IPS DF 4.7 (cell line): ENCODE measurements at regions not wholly inside any gene's neighbourhood (a gene's known extent, or its start where the extent isn't known, plus 50 kb on each side); places are given as distances from the start of the nearest gene placed in this dataset.
"Not testable (repeated sequence)": the region's sequence is repeated elsewhere in the genome, so short reads cannot be mapped to it uniquely, and the experiment has no call there.

Source experiments
- DNase-seq: peaks from one replicate; pipeline ENCODE4 v3.0.0-alpha.2; 2013; ENCODE audit warnings: low spot score; ENCODE audit errors: extremely low read depth

DNA sequence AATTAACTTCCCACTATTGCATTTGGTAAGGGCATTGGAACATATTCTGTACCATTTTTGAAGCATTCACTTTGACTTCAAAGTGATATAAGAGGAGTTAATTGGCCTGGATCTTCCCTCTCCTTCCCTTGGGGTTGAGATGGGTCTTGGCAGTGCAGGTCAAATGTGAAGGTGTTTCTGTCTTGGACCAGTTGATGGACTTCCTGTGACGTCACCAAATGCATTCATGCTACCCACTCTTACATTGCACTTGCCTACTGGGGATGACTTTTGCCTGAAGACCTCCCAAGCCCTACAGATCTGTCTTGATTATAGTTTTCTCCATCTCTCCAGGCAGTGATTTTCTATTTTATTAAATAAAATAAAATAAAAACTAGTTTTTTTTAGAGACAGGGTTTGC lies 221.5 kb downstream of the BUB3 start:
- no peak for DNase-seq

DNA sequence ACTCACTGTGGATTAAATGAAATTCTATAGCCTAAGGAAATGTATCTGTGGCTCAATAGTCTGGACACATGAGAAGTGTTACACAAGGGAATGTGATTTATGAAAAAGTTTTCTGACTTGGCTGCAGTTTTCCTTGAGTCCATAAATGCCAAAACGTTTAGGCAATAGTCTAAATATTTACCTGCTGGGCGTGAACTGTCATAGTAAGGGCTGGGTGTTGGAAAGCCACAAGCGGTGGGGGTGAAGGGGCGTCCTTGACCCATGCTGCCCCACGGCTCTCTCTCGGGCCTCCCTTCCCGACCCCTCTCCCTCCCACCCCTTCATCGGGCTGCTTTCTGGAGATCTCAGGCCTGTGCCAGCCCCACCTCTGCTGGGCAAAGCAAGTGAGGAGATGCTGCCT lies 223.7 kb downstream of the BUB3 start:
- DNase-seq: no peak

DNA sequence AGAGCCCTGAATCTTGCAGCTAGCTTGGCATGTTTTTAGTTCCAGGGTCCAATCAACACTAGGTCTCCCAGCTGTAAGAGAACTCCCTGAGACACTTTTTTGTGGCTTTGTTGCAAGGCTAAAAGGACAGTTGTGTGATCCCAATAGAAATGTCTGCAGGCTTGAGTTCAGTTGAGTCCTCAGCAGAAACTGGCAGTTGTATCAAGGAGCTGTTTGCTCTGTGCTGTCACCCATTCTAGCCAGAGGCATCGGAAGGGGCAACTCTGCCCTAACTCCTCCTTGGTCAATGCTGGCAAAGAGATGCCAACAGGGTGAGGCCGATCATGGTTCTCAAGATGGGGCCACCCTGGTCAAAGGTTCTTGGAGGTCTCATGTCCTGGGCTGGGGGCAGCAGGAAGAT lies 224.1 kb downstream of the BUB3 start:
- no peak for DNase-seq

DNA sequence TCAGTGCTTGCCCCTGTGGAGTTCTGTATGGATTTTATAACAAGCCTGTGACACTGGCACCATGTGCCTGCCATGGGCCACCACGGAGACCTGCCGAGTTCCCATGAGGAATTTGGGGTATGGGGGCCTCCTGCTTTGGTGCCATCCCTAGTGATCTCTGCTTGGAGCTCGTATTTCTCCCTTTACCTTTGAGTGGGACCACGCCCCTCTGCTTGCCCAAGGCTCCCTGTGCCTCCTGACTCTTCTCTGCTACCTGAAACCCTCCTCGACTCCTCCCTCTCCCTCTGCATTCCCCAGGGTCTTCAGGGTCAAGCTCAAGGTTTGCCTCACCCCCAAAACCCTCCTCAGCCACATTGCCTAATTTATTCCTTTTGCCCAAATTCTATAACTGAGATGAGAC lies 225.0 kb downstream of the BUB3 start:
- no peak for DNase-seq

DNA sequence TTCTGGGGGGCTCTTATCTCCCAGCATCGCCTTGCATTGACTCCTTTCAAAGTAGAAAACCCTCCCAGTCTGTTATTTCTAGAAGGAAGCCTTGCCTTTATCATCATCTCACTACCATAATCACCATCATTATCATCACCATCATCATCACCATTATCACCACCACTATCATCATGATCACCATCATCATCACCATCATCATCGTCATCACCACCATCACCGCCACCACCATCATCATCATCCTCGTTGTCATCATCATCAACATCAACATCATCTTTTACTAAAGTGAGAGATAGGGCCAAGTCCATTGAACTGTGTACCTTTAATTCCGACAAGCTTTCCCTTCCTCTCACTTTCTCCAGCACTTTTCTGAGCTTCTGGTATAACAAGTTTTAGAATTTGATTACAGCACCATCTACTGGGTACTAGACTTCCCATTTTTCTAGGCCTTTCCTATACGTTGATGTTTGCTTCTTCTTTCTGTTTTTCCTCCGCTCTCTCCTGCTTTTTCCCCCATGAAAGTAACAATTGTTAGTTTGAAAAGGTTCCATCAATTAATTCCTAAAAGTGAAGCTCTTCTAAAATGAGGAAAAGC lies 226.4 kb downstream of the BUB3 start:
- DNase-seq: no peak

DNA sequence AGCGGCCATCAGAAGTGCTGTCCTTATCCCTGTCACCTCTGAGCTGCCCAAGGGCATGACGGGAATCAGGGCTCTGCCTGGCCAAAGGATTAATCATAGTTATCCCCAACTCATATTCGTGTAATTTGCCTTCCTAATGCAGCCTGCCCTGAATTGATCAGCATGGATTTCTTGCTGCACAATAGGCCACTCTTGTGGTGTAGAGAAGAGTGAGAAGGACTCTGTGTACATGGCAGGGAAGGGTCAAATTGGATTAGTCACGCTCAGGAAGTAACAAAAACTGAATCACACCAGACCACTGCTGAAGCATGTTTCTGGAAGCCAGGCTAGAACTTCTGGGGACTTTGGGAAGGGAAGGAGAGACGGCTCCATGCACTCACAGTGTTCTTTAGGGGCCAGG lies 227.0 kb downstream of the BUB3 start:
- DNase-seq: no peak

DNA sequence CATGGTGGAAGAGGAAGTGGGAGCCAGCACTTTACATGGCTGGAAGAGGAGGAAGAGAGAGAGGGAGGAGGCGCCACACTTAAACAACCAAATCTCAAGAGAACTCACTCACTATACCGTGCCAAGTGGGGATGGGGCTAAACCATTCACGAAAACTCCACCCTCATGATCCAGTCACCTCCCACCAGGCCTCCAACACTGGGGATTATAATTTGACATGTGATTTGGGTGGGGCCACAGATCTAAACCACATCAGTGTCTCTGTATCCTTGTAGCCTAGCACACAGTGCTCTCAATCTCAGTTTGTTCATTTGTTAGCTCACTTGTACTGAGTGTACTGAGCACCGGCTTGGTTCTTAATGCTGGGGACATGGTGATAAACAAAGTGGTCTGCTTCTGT lies 228.3 kb downstream of the BUB3 start:
- DNase-seq: no peak

DNA sequence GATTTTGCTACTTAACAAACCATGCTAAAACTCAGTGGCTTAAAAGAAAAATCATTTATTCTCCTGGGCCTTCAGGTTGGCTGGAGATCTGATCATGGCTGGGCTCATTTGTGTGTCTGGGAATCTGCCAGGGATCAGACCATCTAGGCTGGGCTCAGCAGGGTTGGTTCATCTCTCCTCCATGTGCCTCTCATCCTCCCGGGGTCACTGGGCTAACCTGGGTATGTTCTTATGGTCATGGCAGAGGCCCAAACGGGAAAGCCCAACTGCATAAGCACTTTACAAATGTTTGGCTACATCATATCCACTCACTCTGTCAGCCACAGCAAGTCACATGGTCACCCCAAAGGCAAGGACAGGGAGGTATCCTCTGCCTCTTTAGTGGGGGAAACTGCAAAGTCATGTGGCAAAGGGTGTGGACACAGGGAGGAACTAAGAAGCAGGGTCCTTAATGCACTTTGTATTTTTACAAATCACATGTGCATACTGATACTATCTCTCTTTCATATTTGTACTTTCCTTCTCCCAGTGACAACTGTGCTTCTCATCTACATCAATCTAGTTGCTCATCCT lies 231.4 kb downstream of the BUB3 start:
- DNase-seq: no peak

DNA sequence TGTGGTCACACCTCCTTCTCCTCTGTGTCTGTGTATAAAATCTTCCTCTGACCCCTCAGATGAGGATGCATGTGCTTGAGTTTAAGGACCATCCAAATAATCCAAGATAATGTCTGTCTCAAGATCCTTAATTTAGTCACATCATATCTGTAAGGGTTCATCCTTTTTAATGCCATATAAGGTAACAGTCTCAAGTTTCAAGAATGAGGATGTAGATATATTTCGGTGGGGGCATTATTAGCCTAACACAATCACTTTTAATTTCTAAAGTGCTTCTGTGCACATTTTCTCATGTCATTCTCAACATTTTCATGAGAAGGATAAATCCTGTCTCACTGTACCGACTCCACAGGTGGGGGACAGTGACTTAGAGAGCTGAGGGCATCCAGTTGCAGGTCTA lies 235.3 kb downstream of the BUB3 start:
- no peak for DNase-seq

DNA sequence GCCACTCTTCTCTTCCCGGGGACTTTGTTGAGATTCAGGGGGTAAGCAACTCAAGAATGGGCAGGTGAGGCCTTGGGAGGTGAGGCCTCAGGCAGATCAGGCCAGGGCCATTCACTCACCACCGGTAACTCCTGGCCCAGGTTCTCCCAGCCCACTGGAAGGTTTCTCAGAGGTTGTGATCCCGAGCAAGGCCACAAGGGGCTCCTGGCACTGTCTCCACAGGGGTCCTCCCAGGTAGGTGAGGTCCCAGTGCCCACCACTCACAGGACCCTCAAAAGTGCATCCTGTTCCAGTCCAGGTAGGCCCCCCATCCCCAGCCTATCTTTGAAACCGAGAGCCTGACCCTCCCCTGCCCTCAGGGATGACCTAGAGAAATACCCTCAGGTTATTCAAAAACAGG lies 236.1 kb downstream of the BUB3 start:
- no peak for DNase-seq

DNA sequence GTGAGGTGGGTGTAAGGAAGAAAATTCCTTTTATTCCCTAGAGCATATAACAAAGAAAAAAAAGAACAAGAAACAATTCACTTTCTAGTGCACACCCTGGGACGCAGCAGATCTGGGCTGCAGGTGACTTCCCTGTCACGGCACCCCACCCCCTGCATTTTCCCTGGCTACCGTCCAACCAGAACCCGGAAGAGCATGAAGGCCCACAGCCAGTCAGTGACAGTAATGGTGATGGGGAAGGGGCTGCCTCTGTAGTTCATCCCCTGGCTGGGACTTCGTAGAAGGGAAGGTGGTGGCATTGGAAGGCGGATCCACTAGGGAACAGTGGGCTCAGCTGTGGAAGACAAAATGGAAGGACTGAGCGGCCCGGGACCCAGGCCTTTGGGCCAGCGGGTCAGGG lies 236.7 kb downstream of the BUB3 start:
- no peak for DNase-seq

DNA sequence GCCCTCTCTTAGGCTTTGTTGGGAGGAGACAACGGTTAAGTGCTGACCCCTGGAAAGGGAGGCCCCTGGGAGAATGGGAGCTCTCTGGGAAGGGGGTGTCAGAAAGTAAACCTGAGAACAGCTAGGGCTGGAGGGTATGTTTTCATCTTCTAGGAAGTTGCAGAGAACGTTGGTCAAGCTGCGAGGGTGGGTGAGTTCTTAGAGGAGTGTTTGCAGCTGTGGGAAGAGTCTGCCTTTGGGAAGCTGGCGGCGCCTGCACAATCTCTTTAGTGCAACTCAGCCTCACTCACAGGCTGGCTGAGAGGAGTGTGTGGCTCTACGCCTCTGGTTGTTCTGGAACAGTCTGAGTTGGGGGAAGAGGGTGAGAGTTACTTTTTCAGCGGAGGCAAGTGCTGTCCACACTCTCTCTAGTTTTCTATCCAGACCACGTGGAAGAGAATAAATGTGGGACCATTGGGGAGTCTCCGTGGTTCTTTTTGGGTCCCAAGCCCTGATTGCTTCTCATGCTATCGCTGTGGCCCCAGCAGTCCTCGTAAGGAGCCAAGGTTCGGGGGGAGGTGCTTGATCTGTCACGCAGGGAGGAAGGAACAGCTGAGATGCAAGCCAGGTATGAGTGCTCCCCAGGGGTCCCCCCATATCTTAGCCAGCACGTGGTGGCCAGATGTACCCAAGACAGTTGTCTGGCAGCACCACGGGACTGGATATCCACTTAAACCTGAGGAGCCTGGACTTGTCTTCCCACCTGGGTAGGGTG lies 237.2 kb downstream of the BUB3 start:
- DNase-seq: no peak

DNA sequence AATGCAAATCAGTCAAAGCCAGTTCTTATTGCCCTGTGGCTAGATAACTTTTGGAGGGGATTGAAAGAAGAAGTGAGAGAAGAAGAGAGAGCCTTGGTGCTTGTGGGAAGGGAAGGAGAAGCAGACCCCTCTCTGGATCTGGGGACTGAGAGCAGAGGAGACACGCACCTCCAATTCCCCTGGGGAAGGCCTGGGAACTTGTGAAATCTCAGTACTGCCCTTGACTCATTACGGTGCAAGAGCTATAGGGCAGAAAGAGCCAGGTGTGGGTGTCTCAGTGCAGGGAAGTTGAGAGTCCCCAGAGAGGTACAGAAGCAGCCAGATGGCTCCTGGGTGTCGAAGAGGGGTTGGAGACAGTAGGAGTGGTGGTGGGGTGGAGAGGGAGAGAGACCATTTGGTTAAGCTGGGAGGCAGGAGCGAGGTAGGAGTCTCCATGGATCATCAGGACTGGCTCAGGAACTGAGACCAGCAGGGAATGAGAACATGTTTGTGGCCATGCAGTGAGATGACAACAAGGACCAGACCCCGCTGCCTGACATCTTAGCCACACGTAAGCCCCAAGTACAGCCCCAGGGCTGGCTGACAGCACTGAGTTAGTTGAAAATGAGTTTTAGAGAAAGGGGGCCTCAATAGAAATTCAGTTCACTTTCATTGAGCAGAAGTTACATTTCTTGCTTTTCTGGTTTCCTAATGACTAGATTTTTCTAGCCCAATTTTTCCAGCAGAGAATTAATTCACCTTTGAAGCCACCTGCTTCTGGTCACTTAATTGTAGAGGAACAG lies 238.2 kb downstream of the BUB3 start:
- DNase-seq: no peak

DNA sequence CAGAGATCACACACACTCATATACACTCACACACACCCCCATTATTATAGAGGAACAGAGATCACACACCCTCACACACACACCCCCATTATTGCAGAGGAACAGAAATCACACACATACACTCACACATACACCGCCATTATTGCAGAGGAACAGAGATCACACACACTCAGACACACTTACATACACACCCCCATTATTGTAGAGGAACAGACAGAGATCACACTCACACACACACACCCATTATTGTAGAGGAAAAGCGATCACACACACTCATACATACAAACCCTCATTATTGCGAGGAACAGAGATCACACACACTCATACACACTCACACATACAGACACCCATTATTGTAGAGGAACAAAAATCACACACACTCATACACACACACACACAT lies 239.0 kb downstream of the BUB3 start:
- no peak for DNase-seq

DNA sequence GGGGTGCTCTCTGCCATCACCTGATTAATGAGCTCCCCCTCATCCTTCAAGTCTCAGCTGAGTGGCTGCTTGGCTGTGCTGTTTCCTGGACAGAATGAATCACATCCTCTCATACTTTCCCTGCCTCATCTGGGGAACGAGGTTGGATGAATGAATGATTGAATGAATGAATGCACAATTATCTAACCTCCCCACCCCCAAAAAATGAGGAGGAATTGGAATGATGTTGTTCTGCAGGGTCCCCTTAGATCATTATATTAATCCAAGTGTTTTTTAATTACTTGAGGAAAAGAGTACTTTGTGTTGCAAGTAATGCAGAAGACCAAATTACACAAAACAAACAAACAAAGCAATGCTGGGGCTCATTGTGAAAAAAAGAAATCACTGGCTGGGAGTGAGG lies 240.2 kb downstream of the BUB3 start:
- no peak for DNase-seq

DNA sequence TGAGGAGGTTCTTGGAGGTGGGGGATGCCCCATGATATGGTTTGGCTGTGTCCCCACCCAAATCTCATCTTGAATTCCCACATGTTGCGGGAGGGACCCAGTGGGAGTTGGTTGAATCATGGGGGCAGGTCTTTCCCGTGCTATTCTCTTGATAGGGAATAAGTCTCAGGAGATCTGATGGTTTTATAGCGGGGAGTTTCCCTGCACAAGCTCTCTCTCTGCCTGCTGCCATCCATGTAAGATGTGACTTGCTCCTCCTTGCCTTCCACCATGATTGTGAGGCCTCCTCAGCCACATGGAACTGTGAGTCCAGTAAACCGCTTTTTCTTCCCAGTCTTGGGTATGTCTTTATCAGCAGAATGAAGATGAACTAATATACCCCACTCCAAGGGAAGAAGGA lies 241.0 kb downstream of the BUB3 start:
- DNase-seq: not testable (repeated sequence)

DNA sequence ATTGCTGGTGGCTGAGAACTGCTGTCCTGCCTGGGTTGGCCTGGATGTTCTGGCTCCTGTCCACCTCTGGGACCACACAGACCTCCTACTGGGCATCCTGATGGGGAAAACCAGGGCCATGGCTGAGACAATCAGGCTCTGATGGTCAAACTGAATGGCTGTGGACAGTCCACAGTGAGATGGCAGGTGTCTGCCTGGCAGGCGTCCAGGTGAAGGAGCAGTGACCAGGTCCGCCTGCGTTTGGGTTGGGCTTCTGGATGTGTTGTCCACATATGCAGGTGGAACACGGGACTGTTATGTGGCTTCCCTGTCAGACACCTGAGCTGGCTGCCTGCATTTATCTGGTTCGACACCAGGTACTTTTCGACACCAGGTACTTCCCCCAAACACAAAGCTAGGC lies 241.7 kb downstream of the BUB3 start:
- DNase-seq: no peak

DNA sequence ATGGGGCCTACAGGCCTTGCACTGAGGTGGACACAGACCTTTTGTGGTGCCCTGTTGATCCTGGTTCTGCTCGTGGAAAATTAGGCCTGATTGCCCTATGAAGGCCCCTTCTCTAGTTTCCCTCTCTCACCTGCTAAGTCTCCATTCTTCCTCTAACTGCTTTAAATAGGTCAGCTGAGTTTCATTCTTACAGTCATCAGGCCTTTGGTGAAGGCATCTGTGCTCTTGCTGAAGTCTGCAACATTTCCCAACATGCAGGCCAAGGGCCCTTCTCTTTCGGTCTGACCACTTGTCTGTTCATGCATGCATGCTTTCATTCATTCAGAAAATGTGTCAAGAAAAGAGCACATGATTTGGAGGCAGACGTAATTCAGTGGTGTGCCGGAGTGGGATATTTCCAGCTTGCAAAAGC lies 244.0 kb downstream of the BUB3 start:
- no peak for DNase-seq

DNA sequence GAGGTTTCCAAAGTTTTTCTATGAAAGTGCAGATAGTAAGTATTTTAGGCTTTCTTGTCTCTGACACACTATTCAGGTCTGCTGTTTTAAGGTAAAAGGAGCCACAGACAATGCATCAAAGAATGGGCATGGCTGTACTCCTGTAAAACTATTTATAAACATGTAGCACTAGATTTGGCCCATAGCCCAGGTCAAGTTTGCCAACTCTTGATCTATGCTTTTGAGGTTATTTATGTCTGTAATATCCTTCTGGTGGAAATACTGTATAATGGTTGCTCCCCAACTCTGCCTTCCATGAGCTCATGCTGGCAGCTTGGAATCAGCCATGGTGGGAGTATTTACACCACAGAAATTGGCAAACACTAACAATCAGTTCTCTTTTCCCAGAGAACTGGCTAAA lies 244.6 kb downstream of the BUB3 start:
- no peak for DNase-seq

DNA sequence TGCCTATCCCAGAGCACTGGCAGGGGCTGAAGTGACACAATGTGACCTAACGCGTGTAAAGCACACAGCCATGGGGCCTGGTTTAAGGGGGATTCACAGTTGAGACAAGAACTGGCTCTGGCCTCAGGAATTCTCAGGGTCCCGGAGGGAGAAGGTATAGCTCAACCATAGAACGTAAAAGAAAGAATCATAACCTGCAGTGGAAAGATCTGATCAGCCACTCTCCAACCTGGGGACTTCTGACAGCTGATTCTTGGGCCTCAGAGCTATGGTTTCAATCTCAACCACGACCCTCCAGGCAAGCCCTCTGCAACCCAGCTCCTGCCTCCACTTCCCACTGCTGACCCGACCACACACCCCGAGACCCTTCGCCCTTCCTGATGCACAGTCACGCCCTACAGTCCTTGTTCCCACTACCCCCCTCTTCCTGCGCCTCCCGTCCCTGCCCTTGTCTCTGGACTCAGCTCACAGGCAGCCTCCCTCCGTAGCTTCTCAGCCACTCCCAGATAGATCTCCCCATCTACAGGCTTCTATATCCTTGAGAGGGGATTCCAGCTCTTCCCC lies 245.2 kb downstream of the BUB3 start:
- no peak for DNase-seq

DNA sequence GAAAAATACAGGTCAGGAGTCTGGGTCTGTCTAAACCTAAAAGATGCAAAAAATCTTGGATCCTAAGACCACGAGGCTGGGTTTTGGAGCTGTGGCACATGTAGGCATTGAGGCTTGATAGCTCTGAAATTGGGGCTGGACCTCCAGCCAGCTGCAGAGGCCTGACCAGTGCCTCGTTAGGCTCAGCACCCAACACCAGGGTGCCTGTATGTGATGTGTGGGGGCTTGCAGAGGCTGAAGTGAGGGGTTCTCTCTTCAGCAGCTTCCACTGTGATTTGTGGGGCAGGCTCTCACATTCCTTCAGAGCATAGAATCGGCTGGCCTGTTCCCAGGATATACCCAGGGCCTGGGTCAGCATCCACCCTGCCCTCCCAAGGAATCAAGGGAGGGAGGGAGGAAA lies 247.8 kb downstream of the BUB3 start:
- no peak for DNase-seq

DNA sequence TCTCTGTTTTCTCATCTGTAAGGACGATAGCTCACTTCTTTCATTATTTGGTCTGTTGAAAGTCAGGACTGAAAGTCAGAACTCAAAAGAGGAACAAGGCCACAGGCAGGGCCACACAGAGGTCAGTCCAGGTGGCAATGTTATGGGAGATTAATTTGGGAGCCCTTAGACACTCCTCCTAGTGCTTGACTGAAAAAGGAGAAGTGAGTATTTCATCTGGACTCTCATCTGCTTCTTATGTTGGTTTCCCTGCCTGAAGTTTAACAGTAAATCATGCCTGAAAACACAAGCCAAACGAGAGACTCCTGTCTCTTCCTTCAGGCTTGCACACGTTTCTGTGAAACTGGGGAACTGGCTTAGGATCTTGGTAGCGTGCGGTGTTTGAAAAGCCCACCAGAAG lies 248.5 kb downstream of the BUB3 start:
- DNase-seq: no peak
